AG04450 (cell line): ENCODE measurements at regions not wholly inside any gene's neighbourhood (a gene's known extent, or its start where the extent isn't known, plus 50 kb on each side); places are given as distances from the start of the nearest gene placed in this dataset.

Experiments
- CTCF ChIA-PET: fragments of 300-600, 350-600 bp; formaldehyde crosslinking; extraction: SDS; loops from one replicate; lab custom pipeline; 2022; ENCODE audit warnings: antibody characterized with exemption, inconsistent platforms; lab: Charles Lee
- POLR2A ChIA-PET: fragments of 350-600 bp; formaldehyde crosslinking; extraction: SDS; loops from one replicate; lab custom pipeline; 2021; ENCODE audit warnings: antibody characterized with exemption, inconsistent platforms; lab: Yijun Ruan, JAX
- DNase-seq: peaks from one replicate; pipeline ENCODE4 v3.0.0-alpha.2; 2011; ENCODE audit warnings: low read depth, low spot score
- H3K27ac ChIP-seq: one replicate; pipeline ENCODE4 v1.5.1; 2012; ENCODE audit warnings: low read depth, low read length, control low read depth
- H3K27me3 ChIP-seq: one replicate; pipeline ENCODE4 v1.6.0; 2012; ENCODE audit warnings: low read length; ENCODE audit not compliant: control insufficient read depth, insufficient read depth
- H3K4me3 ChIP-seq: 2 replicates; pipeline ENCODE4 v1.5.1; 2011; ENCODE audit warnings: mild to moderate bottlenecking, low read depth, low read length, control low read depth
- H3K9me3 ChIP-seq: 2 replicates; pipeline ENCODE4 v1.5.1; 2012; ENCODE audit warnings: low read length; ENCODE audit not compliant: control insufficient read depth, insufficient read depth
- CTCF ChIP-seq: IDR thresholded peaks from 2 replicates; pipeline ENCODE4 v1.5.1; 2011; ENCODE audit warnings: low read depth, low read length, control low read depth, inconsistent platforms

GRCh38 chr14:66240105-66240504 lies 246.1 kb upstream of the CCDC196 start:
- Histone ChIP-seq H3K4me3 (no peak overlapping the region), H3K27ac (no peak overlapping the region), H3K27me3 (no peaks in the 10 kb centered on the region), H3K9me3 (no peaks in the 10 kb centered on the region)
- DNase-seq: no peak
- ChIA-PET CTCF (no interaction called here), POLR2A (no interaction called here)
- TF ChIP-seq CTCF: no peak

- DNase-seq: no peak
- TF ChIP-seq CTCF: no peak
- H3K27ac ChIP-seq: no peak overlapping the region
- H3K4me3 ChIP-seq: no peak overlapping the region
- CTCF ChIA-PET: no interaction called here
- no peaks in the 10 kb centered on the region for H3K9me3 ChIP-seq
- POLR2A ChIA-PET: no interaction called here
- H3K27me3 ChIP-seq: no peaks in the 10 kb centered on the region
These were observed 244.2 kb upstream of the CCDC196 start for GRCh38 chr14:66242001-66242400.

- no peak for TF ChIP-seq CTCF
- POLR2A ChIA-PET: no interaction called here
- CTCF ChIA-PET: no interaction called here
- no peaks in the 10 kb centered on the region for H3K9me3 ChIP-seq
- H3K4me3 ChIP-seq: no peak overlapping the region
- H3K27me3 ChIP-seq: no peaks in the 10 kb centered on the region
- DNase-seq: no peak
- H3K27ac ChIP-seq: no peak overlapping the region
These were observed 241.3 kb upstream of the CCDC196 start for GRCh38 chr14:66244834-66245233.

GRCh38 chr14:66247662-66248193 lies 238.4 kb upstream of the CCDC196 start:
- no peaks in the 10 kb centered on the region for H3K27me3 ChIP-seq
- ChIA-PET CTCF (no interaction called here), POLR2A (no interaction called here)
- TF ChIP-seq CTCF: no peak
- no peak for DNase-seq
- no peak overlapping the region for H3K27ac ChIP-seq
- no peak overlapping the region for H3K4me3 ChIP-seq
- no peaks in the 10 kb centered on the region for H3K9me3 ChIP-seq

GRCh38 chr14:66248256-66248655 lies 237.9 kb upstream of the CCDC196 start:
- POLR2A ChIA-PET: no interaction called here
- no peaks in the 10 kb centered on the region for H3K27me3 ChIP-seq
- H3K9me3 ChIP-seq: no peaks in the 10 kb centered on the region
- H3K4me3 ChIP-seq: no peak overlapping the region
- CTCF ChIA-PET: no interaction called here
- H3K27ac ChIP-seq: no peak overlapping the region
- DNase-seq: no peak
- no peak for TF ChIP-seq CTCF
